Upper lobe of left lung (tissue), 4 donors: ENCODE measurements at regions not wholly inside any gene's neighbourhood (a gene's known extent, or its start where the extent isn't known, plus 50 kb on each side); places are given as distances from the start of the nearest gene placed in this dataset.

Source experiments
- CTCF ChIP-seq, 6 experiments: fragments of 450-650 bp in 4 of 6; fragments of 200-600 bp in 2 of 6; sonication (generic) in 2 of 6; IDR thresholded peaks; one replicate each; pipeline ENCODE4 v1.5.1; 2016 to 2019; ENCODE audit warnings: antibody characterized with exemption in 6 of 6
- POLR2AphosphoS5 ChIP-seq, 2 donors: sonication (generic); formaldehyde crosslinking; IDR thresholded peaks; one replicate each; pipeline ENCODE4 v1.5.1; 2017; ENCODE audit warnings: antibody characterized with exemption in 2 of 2

- TF ChIP-seq CTCF (IDR thresholded peaks at IDR 0.05) (no peak), POLR2AphosphoS5 (IDR thresholded peaks at IDR 0.05) (no peak)
Observed at GRCh38 chr17:72024457-72024856, 96.4 kb upstream of the SOX9 start.
